ENCODE measurements at regions not wholly inside any gene's neighbourhood (a gene's known extent, or its start where the extent isn't known, plus 50 kb on each side); places are given as distances from the start of the nearest gene placed in this dataset.
"Not testable (repeated sequence)": the region's sequence is repeated elsewhere in the genome, so short reads cannot be mapped to it uniquely, and the experiment has no call there.

DNA sequence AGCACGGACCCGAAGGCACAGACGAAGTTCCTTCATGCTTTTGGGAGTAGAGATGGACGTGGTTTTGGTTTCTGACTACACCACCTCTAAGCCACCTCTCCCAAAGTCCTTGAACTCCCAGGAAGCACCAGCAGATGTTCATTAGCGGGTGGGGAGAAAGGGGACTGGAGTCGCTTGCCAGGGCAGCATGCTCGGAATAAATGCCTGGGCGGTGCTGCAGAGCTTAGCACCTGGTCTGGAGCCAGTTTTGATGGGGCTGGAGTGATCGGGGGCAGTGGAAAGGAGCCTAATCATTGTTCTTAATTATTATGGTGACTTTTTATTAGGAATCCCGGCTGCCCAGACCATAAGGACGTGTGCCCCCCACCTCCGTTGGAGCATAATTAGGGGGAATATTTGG lies 220.8 kb downstream of the TFCP2L1 start:
- FAIRE-seq, result no peak

- no peak for FAIRE-seq
These were observed 219.8 kb downstream of the TFCP2L1 start for GRCh38 chr2:121065239-121065638.

GRCh38 chr2:121066526-121066925 lies 218.5 kb downstream of the TFCP2L1 start:
- no peak for FAIRE-seq

DNA sequence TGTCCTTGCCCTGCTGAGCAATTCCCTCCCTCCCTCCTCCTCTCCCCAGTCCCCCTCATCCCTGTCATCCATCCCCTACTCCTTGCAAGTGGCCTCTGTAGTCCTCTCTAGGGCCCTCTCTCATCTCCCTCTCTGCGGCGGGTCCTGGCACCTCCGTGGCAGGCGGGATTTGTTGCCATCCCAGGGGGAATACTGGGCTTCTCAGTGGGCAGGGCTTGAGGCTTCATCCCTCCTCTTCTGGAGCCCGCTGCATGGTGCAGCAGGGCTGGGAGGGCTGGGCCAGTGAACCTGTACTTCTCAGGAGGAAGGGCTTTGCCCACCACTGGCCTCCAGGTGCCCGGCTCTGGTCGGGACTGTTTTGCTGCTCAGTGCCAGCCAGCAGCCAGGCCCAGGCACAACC lies 216.2 kb downstream of the TFCP2L1 start:
- FAIRE-seq, result no peak

DNA sequence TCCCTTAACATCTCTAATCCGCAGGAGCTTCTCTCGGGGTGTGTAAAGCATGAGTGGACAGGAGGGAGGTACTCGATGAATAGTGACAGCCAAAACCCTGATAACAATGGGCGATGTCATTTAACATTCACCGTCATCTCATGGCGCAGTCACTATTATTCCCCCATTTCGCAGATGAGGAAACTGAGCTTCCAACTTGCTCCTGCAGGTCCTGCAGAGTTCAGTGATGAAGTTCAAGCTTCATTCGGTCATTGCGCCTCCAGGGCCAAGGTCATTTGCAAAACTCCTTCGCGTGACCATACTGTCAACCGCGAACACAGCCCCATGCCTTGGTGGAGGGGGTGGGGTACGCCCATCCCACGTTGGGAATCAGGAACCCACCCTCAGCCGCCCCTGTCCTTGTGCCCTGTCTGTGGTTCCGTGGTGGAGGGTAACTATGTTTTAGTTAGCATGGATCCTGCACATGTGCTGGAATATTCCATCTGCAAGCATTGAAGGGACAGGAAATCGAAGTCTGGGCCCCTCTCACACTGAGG lies 215.5 kb downstream of the TFCP2L1 start:
- no peak for FAIRE-seq

DNA sequence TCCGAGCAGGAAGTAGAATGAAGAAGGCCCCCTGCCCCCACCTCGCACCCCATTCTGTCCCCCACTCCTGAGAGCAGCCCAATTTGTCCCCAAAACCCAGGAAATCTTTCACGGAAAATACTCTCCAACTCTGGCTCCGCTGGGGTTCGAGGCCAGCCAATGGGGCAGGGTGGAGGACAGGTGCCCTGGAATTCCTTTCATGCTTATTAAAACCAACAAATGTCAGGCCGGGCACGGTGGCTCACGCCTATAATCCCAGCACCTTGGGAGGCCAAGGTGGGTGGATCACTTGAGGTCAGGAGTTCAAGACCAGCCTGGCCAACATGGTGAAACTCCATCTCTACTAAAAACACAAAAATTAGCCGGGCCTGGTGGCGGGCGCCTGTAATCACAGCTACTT lies 214.9 kb downstream of the TFCP2L1 start:
- not testable (repeated sequence) for FAIRE-seq

- FAIRE-seq, result no peak
These were observed 213.9 kb downstream of the TFCP2L1 start for GRCh38 chr2:121071034-121071504.

DNA sequence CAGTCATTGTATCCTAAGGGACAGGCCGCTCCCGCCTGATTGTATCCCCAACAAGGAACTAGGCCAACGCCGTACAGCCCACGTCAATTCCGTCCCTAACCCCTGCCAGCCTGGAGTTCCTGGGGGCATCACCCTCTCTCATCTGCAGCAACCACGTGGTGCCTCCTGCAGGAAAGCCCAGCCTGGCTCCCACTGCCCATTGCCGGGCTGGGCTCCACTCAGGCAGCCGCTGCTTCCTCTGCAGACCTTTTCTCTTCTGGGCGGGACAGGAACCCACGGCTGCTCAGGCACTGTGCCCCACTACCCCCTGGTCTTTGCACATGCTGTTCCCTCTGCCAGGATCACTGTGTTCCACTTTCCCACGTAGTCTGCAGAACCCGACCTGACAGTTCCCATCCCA lies 212.2 kb downstream of the TFCP2L1 start:
- FAIRE-seq, result no peak

DNA sequence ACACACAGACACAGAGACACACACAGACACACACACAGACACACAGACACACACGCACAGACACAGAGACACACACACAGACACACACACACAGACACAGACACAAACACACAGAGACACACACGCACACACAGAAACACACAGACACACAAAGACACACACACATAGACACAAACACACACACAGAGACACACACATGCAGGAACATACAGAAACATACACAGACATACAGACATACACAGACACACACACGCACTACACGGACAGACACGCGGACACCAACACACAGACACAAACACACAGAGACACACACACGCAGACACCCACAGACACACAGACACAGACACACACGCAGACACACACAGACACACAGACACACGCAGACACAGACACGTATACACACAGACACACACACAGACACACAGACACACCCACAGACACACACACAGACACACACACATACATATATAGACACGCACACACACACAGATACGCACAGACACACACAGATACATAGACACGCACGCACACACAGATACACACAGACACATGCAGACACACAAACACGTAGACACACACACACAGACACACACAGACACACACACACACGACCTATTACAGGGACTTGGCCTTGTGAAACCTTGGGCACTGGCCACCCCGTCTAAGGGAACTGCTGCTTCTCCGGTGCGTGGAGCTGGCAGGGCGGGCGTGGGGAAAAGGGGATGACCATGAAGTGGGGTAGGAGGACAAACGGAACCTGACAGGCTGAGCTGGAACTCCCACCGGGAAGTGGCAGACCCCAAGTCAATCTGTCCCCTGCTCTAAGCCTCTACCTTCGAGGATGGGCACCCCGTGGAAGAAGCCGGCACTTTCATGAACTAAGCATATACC lies 211.4 kb downstream of the TFCP2L1 start:
- no peak for FAIRE-seq

- FAIRE-seq, result no peak
These were observed 210.6 kb downstream of the TFCP2L1 start for GRCh38 chr2:121074293-121074932.

DNA sequence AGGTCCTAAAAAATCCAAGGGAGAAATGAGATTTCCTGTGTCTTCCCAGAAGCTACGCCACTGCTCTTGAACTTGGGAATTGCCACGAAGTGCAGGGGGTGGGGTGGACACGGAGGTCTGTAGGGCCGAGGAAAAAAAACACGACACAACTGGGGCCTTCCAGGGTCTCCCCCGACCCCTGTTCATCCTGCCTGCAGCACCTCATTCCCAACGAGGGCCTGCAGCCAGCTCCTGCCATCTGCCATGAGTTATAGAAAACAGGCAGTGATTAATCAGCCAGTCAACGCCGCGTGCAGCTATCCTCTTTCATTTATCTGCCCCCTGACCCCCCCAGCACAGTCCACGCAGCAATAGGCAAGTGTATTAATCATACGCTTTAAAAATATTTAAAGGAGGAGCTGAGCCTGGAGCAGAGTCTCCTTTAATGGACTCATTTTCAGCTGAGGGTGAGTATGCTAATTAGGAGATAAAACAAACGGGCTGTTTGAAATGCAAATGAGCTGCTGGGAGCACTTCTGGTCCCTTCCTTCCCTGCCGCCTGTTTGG lies 209.9 kb downstream of the TFCP2L1 start:
- no peak for FAIRE-seq

DNA sequence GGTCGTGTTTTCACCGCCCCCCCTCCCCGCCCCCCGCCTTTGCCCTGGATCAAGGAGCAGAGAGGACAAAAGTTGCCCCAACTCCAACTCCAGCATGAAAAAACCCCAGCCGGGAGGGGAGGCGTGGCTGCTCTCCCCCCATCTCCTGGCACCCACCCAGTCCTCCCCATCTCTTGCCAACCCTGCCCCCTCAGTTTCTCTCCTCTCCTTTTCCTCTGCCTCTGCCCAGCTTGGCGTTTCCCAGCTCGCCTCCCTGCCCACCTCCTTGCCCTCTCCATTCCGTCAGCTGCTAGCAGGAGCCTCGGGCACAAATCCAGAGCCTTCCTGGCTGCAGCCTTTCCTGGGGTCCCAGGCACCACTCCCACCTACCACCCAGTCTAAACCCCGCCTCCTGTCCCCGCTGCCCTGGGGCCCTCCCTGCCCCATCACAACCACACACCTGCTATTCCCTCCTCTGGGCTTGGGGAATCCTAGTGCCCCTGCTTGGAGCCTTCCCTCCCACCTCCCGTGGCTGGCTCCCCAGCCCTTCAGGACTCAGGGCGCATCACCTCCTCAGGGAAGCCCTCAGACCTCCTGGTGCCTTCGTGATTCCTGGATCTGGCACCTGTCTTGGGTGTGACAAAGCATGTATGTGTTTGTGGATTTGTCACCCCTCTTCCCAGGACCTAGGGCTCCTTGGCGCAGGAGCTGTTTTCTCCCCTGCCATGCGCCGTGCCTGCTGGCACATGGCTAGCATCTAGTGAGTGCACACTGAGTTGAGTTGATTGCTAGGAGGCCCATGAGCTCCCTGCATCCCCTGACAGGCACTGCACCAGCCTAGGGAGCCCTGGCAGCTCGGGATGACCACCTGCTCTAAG lies 209.1 kb downstream of the TFCP2L1 start:
- no peak for FAIRE-seq

GRCh38 chr2:121076498-121076820 lies 208.5 kb downstream of the TFCP2L1 start:
- FAIRE-seq, result no peak

- FAIRE-seq, result no peak
These were observed 208.0 kb downstream of the TFCP2L1 start for GRCh38 chr2:121076885-121077549.

DNA sequence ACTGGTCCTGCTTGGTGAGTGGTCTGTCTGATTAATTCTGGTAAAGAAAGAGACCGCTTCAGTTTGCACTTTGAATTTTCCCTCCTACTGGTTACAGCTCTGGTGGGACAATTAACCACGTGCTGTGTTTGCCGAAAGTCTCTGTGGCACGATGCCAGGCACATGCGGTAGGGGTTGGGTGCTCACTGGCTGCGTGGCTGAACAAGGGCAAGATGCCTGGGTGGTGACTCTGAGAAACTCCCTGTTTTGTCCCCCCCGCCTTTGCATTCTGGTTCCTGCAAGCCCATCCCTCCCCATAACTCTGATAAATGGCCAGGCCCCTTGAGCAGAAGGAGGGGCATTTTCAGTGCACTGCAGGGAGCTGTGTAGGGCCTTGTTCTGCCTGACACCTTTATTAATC lies 206.1 kb downstream of the TFCP2L1 start:
- FAIRE-seq, result no peak

DNA sequence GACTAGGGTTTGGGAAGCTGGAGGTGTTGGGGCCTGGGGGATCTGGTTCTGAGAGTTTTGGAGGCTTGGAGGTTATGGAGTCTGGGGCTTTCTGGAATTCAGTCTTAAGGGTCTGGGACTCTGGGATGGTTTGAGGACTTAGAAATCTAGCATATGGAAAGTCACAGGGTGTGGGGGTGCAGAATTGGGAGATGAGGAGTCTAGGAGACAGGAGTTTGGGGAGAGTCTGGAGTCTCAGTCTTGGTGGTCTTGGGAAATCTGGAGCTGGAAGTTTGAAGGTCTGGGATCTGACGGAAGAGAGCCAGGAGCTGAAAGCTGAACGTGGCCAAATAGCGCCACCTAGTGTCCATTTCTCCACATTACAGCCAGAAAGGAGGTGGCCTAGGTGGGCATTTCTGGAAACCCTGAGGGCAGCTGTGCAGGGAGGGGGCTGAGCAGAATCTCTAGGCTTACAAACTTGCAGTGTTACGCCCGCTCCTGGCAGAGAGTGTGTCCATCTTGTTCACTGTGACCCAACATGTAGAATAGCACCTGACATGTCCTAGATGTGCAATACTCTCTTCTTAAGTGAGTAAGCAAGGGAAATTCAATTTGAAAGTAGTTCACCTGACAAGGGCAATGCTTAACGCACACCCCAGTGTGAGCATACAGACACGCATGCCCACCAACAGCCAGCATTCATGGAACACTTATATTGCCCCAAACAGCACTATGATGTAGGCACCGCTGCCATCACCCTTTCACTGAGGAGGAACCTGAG lies 204.8 kb downstream of the TFCP2L1 start:
- FAIRE-seq, result no peak

GRCh38 chr2:121081701-121082100 lies 203.3 kb downstream of the TFCP2L1 start:
- no peak for FAIRE-seq

GRCh38 chr2:121082191-121082590 lies 202.8 kb downstream of the TFCP2L1 start:
- no peak for FAIRE-seq

- FAIRE-seq, result no peak
These were observed 200.8 kb downstream of the TFCP2L1 start for GRCh38 chr2:121084130-121084680.

DNA sequence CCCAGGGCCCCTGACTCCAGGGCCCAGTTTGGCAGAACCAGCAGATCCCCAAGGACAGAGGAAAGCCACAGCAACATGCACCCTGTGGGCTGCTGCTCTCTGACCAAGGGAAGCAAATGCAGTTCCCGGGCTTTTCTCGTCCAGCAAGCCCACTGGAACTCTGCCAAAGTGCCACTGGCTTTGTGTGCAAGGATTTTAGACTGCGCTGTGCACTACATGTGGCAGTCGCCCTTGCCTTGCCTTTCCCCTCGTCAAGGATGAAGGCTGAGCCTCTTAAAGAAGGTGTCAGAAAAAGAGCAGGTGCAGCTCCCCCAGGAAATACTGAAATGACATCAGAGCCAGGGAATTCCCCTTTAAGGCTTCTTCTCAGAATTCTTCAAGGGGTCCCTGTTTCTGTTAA lies 199.2 kb downstream of the TFCP2L1 start:
- no peak for FAIRE-seq

DNA sequence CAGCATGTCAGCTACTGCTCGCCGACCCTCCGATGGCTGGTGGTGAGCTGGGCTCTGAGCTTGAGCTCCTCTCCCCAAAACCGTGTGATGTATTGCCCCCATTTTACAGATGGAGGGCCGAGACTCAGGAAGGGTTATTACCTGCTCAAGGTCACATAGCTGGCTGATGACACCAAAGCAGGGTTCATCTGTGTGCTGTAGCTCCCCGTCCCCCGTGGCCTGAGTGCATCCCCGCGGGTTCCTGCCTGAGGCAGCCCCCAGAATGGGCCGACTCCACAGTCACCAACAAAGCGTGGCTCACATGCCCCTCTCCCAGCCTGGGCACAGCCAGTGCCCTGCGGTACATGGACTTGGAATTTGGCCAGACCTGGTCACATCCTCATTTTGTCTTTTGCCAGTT lies 198.6 kb downstream of the TFCP2L1 start:
- no peak for FAIRE-seq

Measured in islet of Langerhans (tissue), 1 donor.